ENCODE measurements at regions not wholly inside any gene's neighbourhood (a gene's known extent, or its start where the extent isn't known, plus 50 kb on each side); places are given as distances from the start of the nearest gene placed in this dataset.

GRCh38 chr12:87870061-87870460, 159.1 kb downstream of the C12orf50 start:
- Histone ChIP-seq H3K4me1 (ENCODE audit: low read depth, poor library complexity, severe bottlenecking) (peaks cover 40% of the 10 kb centered on the region), H3K79me2 (ENCODE audit: insufficient read depth, low read depth) (no peaks in the 10 kb centered on the region), H3K36me3 (ENCODE audit: insufficient read depth) (no peaks in the 10 kb centered on the region), H3K4me2 (peak overlapping the region; percentile 84), H3K27me3 (ENCODE audit: insufficient read depth, low read depth) (no peaks in the 10 kb centered on the region), H3K4me3 (IDR thresholded peaks at IDR 0.05; ENCODE audit: insufficient read depth, low read depth, low read length) (no peak overlapping the region), H3K27ac (peak overlapping the region; percentile 61), H2AFZ (ENCODE audit: low read depth) (peak overlapping the region; percentile 17; the same call in 1 of the 2 replicates), H4K20me1 (ENCODE audit: insufficient read depth) (no peaks in the 10 kb centered on the region), H3K9ac (no peak overlapping the region; the same call in 1 of the 2 replicates)
- no peak for TF ChIP-seq CTCF (conservative IDR thresholded peaks at IDR 0.05; ENCODE audit: low read depth, low read length)

DNA sequence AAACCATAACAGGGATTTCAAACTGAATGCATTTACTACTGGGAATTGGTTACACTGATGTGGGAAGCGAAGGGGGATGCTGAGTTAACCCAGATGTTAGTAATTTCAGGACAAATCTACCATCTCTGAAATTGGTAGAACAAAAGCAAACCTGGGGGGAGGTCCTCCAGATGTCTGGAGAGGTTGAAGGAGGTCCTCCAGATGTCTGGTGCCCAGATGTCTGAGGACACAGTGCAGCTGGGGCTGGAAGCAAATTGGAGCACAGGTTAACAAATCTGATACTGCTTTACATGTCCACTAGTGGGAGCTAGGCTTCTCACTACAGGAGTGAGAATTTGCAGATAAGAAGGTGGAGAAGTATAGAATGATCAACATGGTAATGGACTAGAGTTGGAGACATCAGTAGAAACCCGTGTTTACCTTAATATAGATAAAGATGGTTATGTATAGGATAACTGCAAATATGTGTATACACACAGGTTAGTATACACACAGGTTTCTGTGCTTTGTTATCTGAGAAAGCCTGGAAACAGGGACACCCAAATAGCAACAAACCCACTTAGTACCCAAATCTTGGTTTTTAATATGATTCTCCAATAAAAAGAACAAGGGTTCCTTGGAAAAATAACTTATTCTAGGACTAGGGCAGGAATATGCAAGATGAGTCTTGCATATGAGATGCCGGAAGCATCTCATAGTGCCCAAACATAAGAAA, 162.5 kb downstream of the C12orf50 start:
- no peaks in the 10 kb centered on the region for H3K27me3 ChIP-seq (ENCODE audit: insufficient read depth, low read depth)
- H3K36me3 ChIP-seq (ENCODE audit: insufficient read depth): no peaks in the 10 kb centered on the region
- peaks cover 33% of the 10 kb centered on the region for H3K4me1 ChIP-seq (ENCODE audit: low read depth, poor library complexity, severe bottlenecking)
- no peak overlapping the region for H2AFZ ChIP-seq (ENCODE audit: low read depth)
- TF ChIP-seq CTCF (conservative IDR thresholded peaks at IDR 0.05; ENCODE audit: low read depth, low read length): peak; percentile 65
- H3K4me2 ChIP-seq: no peak overlapping the region
- H3K9ac ChIP-seq: no peak overlapping the region
- no peak overlapping the region for H3K4me3 ChIP-seq (IDR thresholded peaks at IDR 0.05; ENCODE audit: insufficient read depth, low read depth, low read length)
- no peaks in the 10 kb centered on the region for H3K79me2 ChIP-seq (ENCODE audit: insufficient read depth, low read depth)
- H3K27ac ChIP-seq: no peak overlapping the region
- H4K20me1 ChIP-seq (ENCODE audit: insufficient read depth): no peaks in the 10 kb centered on the region

GRCh38 chr12:87861791-87862190, 167.4 kb downstream of the C12orf50 start:
- H2AFZ ChIP-seq (ENCODE audit: low read depth): no peak overlapping the region
- H3K4me1 ChIP-seq (ENCODE audit: low read depth, poor library complexity, severe bottlenecking): no peaks in the 10 kb centered on the region
- no peak overlapping the region for H3K9ac ChIP-seq
- no peak for TF ChIP-seq CTCF (conservative IDR thresholded peaks at IDR 0.05; ENCODE audit: low read depth, low read length)
- H3K36me3 ChIP-seq (ENCODE audit: insufficient read depth): no peaks in the 10 kb centered on the region
- no peaks in the 10 kb centered on the region for H4K20me1 ChIP-seq (ENCODE audit: insufficient read depth)
- H3K4me2 ChIP-seq: no peak overlapping the region
- no peaks in the 10 kb centered on the region for H3K27me3 ChIP-seq (ENCODE audit: insufficient read depth, low read depth)
- H3K79me2 ChIP-seq (ENCODE audit: insufficient read depth, low read depth): no peaks in the 10 kb centered on the region
- H3K4me3 ChIP-seq (IDR thresholded peaks at IDR 0.05; ENCODE audit: insufficient read depth, low read depth, low read length): no peak overlapping the region
- H3K27ac ChIP-seq: no peak overlapping the region

- Histone ChIP-seq H3K79me2 (ENCODE audit: insufficient read depth, low read depth) (no peaks in the 10 kb centered on the region), H3K27me3 (ENCODE audit: insufficient read depth, low read depth) (no peaks in the 10 kb centered on the region), H3K36me3 (ENCODE audit: insufficient read depth) (no peaks in the 10 kb centered on the region), H3K4me3 (IDR thresholded peaks at IDR 0.05; ENCODE audit: insufficient read depth, low read depth, low read length) (no peak overlapping the region), H2AFZ (ENCODE audit: low read depth) (no peak overlapping the region), H3K4me1 (ENCODE audit: low read depth, poor library complexity, severe bottlenecking) (no peaks in the 10 kb centered on the region), H3K9ac (no peak overlapping the region), H4K20me1 (ENCODE audit: insufficient read depth) (no peaks in the 10 kb centered on the region), H3K4me2 (no peak overlapping the region), H3K27ac (no peak overlapping the region)
- no peak for TF ChIP-seq CTCF (conservative IDR thresholded peaks at IDR 0.05; ENCODE audit: low read depth, low read length)
These were observed 175.7 kb downstream of the C12orf50 start for GRCh38 chr12:87853448-87854003.

Measured in KMS-11 (cell line).